DMS 273 treated with DMSO at 0.1 percent for 48 hours (cell line): ENCODE measurements at regions not wholly inside any gene's neighbourhood (a gene's known extent, or its start where the extent isn't known, plus 50 kb on each side); places are given as distances from the start of the nearest gene placed in this dataset.
"Not testable (repeated sequence)": the region's sequence is repeated elsewhere in the genome, so short reads cannot be mapped to it uniquely, and the experiment has no call there.

Source experiments
- DNase-seq: peaks from one replicate; lab custom pipeline; 2025; lab: John Stamatoyannopoulos, UW

- DNase-seq = no peak
Observed at GRCh38 chrX:45668686-45669443, 468.2 kb upstream of the DIPK2B start.

GRCh38 chrX:45667666-45668065, 467.0 kb upstream of the DIPK2B start:
- no peak for DNase-seq

- DNase-seq = no peak
Observed at GRCh38 chrX:45664727-45665290, 464.1 kb upstream of the DIPK2B start.

GRCh38 chrX:45660477-45660876, 459.8 kb upstream of the DIPK2B start:
- no peak for DNase-seq

GRCh38 chrX:45633419-45633818, 432.7 kb upstream of the DIPK2B start:
- DNase-seq = no peak

- no peak for DNase-seq
Observed at GRCh38 chrX:45632506-45632905, 431.8 kb upstream of the DIPK2B start.

- DNase-seq = no peak
Observed at GRCh38 chrX:45630078-45630477, 429.4 kb upstream of the DIPK2B start.

GRCh38 chrX:45628041-45628440, 427.4 kb upstream of the DIPK2B start:
- DNase-seq = no peak

- no peak for DNase-seq
Observed at GRCh38 chrX:45623266-45623665, 422.6 kb upstream of the DIPK2B start.

GRCh38 chrX:45622538-45622937, 421.9 kb upstream of the DIPK2B start:
- no peak for DNase-seq

- DNase-seq = no peak
Observed at GRCh38 chrX:45622042-45622423, 421.4 kb upstream of the DIPK2B start.

- no peak for DNase-seq
Observed at GRCh38 chrX:45621376-45622041, 420.8 kb upstream of the DIPK2B start.

GRCh38 chrX:45619290-45619689, 418.6 kb upstream of the DIPK2B start:
- no peak for DNase-seq

- not testable (repeated sequence) for DNase-seq
Observed at GRCh38 chrX:45615591-45615990, 414.9 kb upstream of the DIPK2B start.

- DNase-seq = no peak
Observed at GRCh38 chrX:45614853-45615252, 414.2 kb upstream of the DIPK2B start.

GRCh38 chrX:45602151-45602550, 401.5 kb upstream of the DIPK2B start:
- DNase-seq = no peak

- no peak for DNase-seq
Observed at GRCh38 chrX:45601052-45601451, 400.4 kb upstream of the DIPK2B start.

- no peak for DNase-seq
Observed at GRCh38 chrX:45598861-45599260, 398.2 kb upstream of the DIPK2B start.

GRCh38 chrX:45596188-45596808, 395.6 kb upstream of the DIPK2B start:
- DNase-seq = no peak

- no peak for DNase-seq
Observed at GRCh38 chrX:45592101-45592500, 391.4 kb upstream of the DIPK2B start.

GRCh38 chrX:45591650-45592049, 391.0 kb upstream of the DIPK2B start:
- DNase-seq = no peak

GRCh38 chrX:45584717-45585116, 384.0 kb upstream of the DIPK2B start:
- no peak for DNase-seq

GRCh38 chrX:45577361-45577760, 376.7 kb upstream of the DIPK2B start:
- no peak for DNase-seq
